ENCODE measurements at regions not wholly inside any gene's neighbourhood (a gene's known extent, or its start where the extent isn't known, plus 50 kb on each side); places are given as distances from the start of the nearest gene placed in this dataset.

DNA sequence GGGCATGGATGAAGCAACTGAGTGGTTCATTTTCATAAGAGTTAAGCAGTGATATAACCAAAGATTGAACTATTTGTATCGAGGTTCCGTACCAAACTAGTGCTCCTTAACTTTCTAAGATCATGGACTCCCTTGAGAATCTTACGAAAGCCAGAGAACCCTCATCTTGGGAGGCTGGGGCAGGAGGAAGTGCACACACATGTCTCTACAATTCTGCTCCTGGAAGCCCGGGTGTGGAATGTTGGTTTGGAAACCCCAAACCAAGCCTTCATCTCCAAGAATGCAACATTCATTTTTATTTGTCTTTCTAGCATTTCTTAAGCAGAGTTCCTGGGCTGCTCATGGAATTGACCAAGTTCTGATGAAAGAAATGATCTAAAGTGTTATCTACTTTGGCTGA, 215.0 kb upstream of the PRNP start (continued):
- TF ChIP-seq SIN3A (conservative IDR thresholded peaks at IDR 0.05 in 1 of 2, IDR thresholded peaks at IDR 0.05 in 1 of 2; ENCODE audit: low read depth in 1 of 2, low read length in 2 of 2) (no peak), CTBP2 (IDR thresholded peaks at IDR 0.05; ENCODE audit: borderline replicate concordance, insufficient read depth, insufficient read length, low read length) (no peak), BCL11A (IDR thresholded peaks at IDR 0.05; ENCODE audit: low read depth in 2 of 2, low read length in 2 of 2) (no peak), BACH1 (IDR thresholded peaks at IDR 0.05; ENCODE audit: low read length) (no peak), TAF7 (optimal IDR thresholded peaks at IDR 0.05; ENCODE audit: borderline replicate concordance, low read depth, low read length) (no peak)
- TF ChIP-seq, protein P1, sequence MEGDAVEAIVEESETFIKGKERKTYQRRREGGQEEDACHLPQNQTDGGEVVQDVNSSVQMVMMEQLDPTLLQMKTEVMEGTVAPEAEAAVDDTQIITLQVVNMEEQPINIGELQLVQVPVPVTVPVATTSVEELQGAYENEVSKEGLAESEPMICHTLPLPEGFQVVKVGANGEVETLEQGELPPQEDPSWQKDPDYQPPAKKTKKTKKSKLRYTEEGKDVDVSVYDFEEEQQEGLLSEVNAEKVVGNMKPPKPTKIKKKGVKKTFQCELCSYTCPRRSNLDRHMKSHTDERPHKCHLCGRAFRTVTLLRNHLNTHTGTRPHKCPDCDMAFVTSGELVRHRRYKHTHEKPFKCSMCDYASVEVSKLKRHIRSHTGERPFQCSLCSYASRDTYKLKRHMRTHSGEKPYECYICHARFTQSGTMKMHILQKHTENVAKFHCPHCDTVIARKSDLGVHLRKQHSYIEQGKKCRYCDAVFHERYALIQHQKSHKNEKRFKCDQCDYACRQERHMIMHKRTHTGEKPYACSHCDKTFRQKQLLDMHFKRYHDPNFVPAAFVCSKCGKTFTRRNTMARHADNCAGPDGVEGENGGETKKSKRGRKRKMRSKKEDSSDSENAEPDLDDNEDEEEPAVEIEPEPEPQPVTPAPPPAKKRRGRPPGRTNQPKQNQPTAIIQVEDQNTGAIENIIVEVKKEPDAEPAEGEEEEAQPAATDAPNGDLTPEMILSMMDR (IDR thresholded peaks at IDR 0.05; ENCODE audit: control extremely low read depth in 1 of 3, insufficient read depth in 1 of 3, low read depth in 1 of 3, low read length in 3 of 3), result no peak

Data from H1 (cell line).